IMR-90 (cell line): ENCODE measurements at regions not wholly inside any gene's neighbourhood (a gene's known extent, or its start where the extent isn't known, plus 50 kb on each side); places are given as distances from the start of the nearest gene placed in this dataset.
"Not testable (repeated sequence)": the region's sequence is repeated elsewhere in the genome, so short reads cannot be mapped to it uniquely, and the experiment has no call there.

Source experiments
- ATAC-seq: fragments of 200-7000 bp; cut with Tn5 transposase; 2 replicates; pipeline ENCODE4 v1.9.1; 2020; ENCODE audit warnings: low read depth, mild to moderate bottlenecking, moderate library complexity
- BruUV-seq: library from RNA; stranded (reverse); fragments of 400-500 nt; replicated peaks from 2 replicates; lab custom pipeline; 2021; lab: Mats Ljungman, UMichigan
- CTCF ChIA-PET: fragments of 300-600 bp; formaldehyde crosslinking; extraction: SDS; loops from one replicate; lab custom pipeline; 2021; ENCODE audit warnings: antibody characterized with exemption; lab: Yijun Ruan, JAX
- POLR2A ChIA-PET: fragments of 300-600 bp; sonication (Branson Sonifier 250); formaldehyde crosslinking; loops from one replicate; lab custom pipeline; 2022; ENCODE audit warnings: antibody characterized with exemption; ENCODE audit not compliant: unreplicated experiment; lab: Charles Lee
- DNase-seq: peaks from one replicate; pipeline ENCODE4 v3.0.0; 2013
- H2AFZ ChIP-seq: replicated peaks from 2 replicates; pipeline ENCODE3; 2013; ENCODE audit warnings: low read length, mild to moderate bottlenecking; ENCODE audit not compliant: poor library complexity
- H2AK5ac ChIP-seq: 2 replicates; pipeline ENCODE4 v1.6.1; 2013; ENCODE audit warnings: low read depth, low read length, inconsistent platforms
- H2AK9ac ChIP-seq: replicated peaks from 2 replicates; pipeline ENCODE3; 2013; ENCODE audit warnings: mild to moderate bottlenecking, low read depth, low read length, moderate library complexity; ENCODE audit not compliant: poor library complexity
- H2BK120ac ChIP-seq: 2 replicates; pipeline ENCODE4 v1.6.1; 2013; ENCODE audit warnings: low read depth, low read length, inconsistent platforms
- H2BK15ac ChIP-seq: 3 replicates; pipeline ENCODE4 v1.6.1; 2013; ENCODE audit warnings: low read depth, low read length, inconsistent platforms
- H2BK20ac ChIP-seq: 2 replicates; pipeline ENCODE4 v1.6.1; 2013; ENCODE audit warnings: low read depth, mild to moderate bottlenecking, inconsistent platforms, low read length, moderate library complexity
- H2BK5ac ChIP-seq: 2 replicates; pipeline ENCODE4 v1.6.1; 2013; ENCODE audit warnings: mild to moderate bottlenecking, low read depth, low read length, inconsistent platforms; ENCODE audit not compliant: poor library complexity, severe bottlenecking
- H3K14ac ChIP-seq: replicated peaks from 2 replicates; pipeline ENCODE4 v1.6.1; 2013; ENCODE audit warnings: low read depth, low read length, inconsistent platforms
- H3K18ac ChIP-seq: 2 replicates; pipeline ENCODE4 v1.6.1; 2013; ENCODE audit warnings: low read depth, low read length, control low read depth
- H3K23ac ChIP-seq: 2 replicates; pipeline ENCODE4 v1.6.1; 2013; ENCODE audit warnings: low read depth, low read length, inconsistent platforms
- H3K27ac ChIP-seq: 2 replicates; pipeline ENCODE4 v1.5.1; 2013; ENCODE audit warnings: mild to moderate bottlenecking, control low read depth, low read length; ENCODE audit not compliant: insufficient read depth
- H3K27me3 ChIP-seq: 2 replicates; pipeline ENCODE4 v1.6.1; 2013; ENCODE audit warnings: low read length; ENCODE audit not compliant: control insufficient read depth, insufficient read depth
- H3K36me3 ChIP-seq: 2 replicates; pipeline ENCODE4 v1.6.1; 2013; ENCODE audit warnings: low read length, mixed read lengths; ENCODE audit not compliant: control insufficient read depth, insufficient read depth
- H3K4ac ChIP-seq: 2 replicates; pipeline ENCODE4 v1.6.1; 2013; ENCODE audit warnings: low read depth, low read length, inconsistent platforms
- H3K4me1 ChIP-seq: 2 replicates; pipeline ENCODE4 v1.6.1; 2013; ENCODE audit warnings: low read length, mixed read lengths; ENCODE audit not compliant: control insufficient read depth, insufficient read depth
- H3K4me2 ChIP-seq: 2 replicates; pipeline ENCODE4 v1.6.1; 2013; ENCODE audit warnings: low read depth, mild to moderate bottlenecking, control low read depth, low read length, moderate library complexity
- H3K4me3 ChIP-seq: 2 replicates; pipeline ENCODE4 v1.5.1; 2013; ENCODE audit warnings: low read depth, mild to moderate bottlenecking, control low read depth, low read length, moderate library complexity; ENCODE audit not compliant: insufficient read depth
- H3K56ac ChIP-seq: 2 replicates; pipeline ENCODE4 v1.6.1; 2013; ENCODE audit warnings: low read length, inconsistent platforms; ENCODE audit not compliant: insufficient read depth; ENCODE audit errors: extremely low read depth
- H3K79me1 ChIP-seq, 2 experiments: 2 replicates each; pipeline ENCODE4 v1.6.1; 2013; ENCODE audit warnings: low read length in 2 of 2, inconsistent platforms in 1 of 2, low read depth in 1 of 2
- H3K9ac ChIP-seq: 2 replicates; pipeline ENCODE4 v1.6.1; 2013; ENCODE audit warnings: low read depth, low read length, control low read depth
- H3K9me1 ChIP-seq: 2 replicates; pipeline ENCODE4 v1.6.1; 2013; ENCODE audit warnings: low read length, inconsistent platforms; ENCODE audit not compliant: insufficient read depth
- H3K9me3 ChIP-seq: 2 replicates; pipeline ENCODE4 v1.6.1; 2013; ENCODE audit warnings: low read length; ENCODE audit not compliant: control insufficient read depth, insufficient read depth
- H4K20me1 ChIP-seq: 2 replicates; pipeline ENCODE4 v1.6.1; 2013; ENCODE audit warnings: low read length, inconsistent platforms; ENCODE audit not compliant: insufficient read depth
- H4K5ac ChIP-seq: 2 replicates; pipeline ENCODE4 v1.6.1; 2013; ENCODE audit warnings: mild to moderate bottlenecking, low read depth, low read length, control low read depth
- H4K8ac ChIP-seq, 2 experiments: 2 replicates each; pipeline ENCODE4 v1.6.1; 2013; ENCODE audit warnings: low read depth in 2 of 2, low read length in 2 of 2, control low read depth in 1 of 2, inconsistent platforms in 1 of 2
- H4K91ac ChIP-seq: 2 replicates; pipeline ENCODE4 v1.6.1; 2013; ENCODE audit warnings: low read depth, low read length, inconsistent platforms; ENCODE audit not compliant: insufficient read depth
- WGBS, 2 experiments: methylation state at CpG; one replicate each; pipeline versions ENCODE4 v1.1.5 to v1.1.7; 2013; ENCODE audit warnings: missing lambda C conversion rate in 2 of 2; ENCODE audit not compliant: insufficient read length in 1 of 2; ENCODE audit errors: extremely low coverage in 2 of 2; 5-methylcytosine and 5-hydroxymethylcytosine counted together
- dilution Hi-C: fragments of 300-500 bp; cut with HindIII; formaldehyde crosslinking; loops from one replicate; pipeline ENCODE4 v1.14.3; 2018; ENCODE audit warnings: low sequenced_read_pairs; ENCODE audit not compliant: unreplicated experiment
- in situ Hi-C: fragments of 300-500 bp; cut with MboI; formaldehyde crosslinking; loops from 3 replicates; pipeline ENCODE4 v1.14.3; 2019; ENCODE audit warnings: low sequenced_read_pairs, inconsistent platforms, mixed read lengths
- intact Hi-C: fragments of 100-400 bp; cut with micrococcal nuclease; formaldehyde crosslinking; loops from 2 replicates; pipeline ENCODE4 v1.10.0; 2022

DNA sequence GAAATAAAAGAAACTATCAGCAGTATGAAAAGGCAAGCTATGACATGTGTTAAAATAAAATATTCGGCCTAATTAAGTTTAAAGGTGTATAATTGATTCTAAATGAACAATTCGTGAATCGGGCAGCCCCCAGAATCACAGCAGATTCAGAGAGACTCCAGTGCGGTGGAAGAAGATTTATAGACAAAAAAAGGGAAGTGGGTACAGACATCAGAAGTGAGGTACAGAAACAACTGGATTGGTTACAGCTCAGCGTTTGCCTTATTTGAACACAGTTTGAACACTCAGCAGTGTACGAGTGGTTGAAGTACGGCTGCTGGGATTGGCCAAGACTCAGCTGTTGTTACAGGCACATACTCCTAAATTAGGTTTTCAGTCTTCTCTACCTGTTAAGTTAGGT is 113.1 kb downstream of the POU4F1 start:
- H2AK5ac ChIP-seq, H3K27ac ChIP-seq, H3K36me3 ChIP-seq, H3K9ac ChIP-seq, H2BK15ac ChIP-seq, POLR2A ChIA-PET, H4K20me1 ChIP-seq, H3K18ac ChIP-seq, intact Hi-C loops, H4K8ac ChIP-seq, H3K4me3 ChIP-seq, H2AFZ ChIP-seq, H2AK9ac ChIP-seq, H2BK120ac ChIP-seq, CTCF ChIA-PET, H3K4me1 ChIP-seq, H3K4me2 ChIP-seq, H3K56ac ChIP-seq, H4K5ac ChIP-seq, H3K9me3 ChIP-seq, H2BK5ac ChIP-seq, H2BK20ac ChIP-seq, dilution Hi-C loops, H3K79me1 ChIP-seq, ATAC-seq, DNase-seq, H3K9me1 ChIP-seq, H3K4ac ChIP-seq, H3K27me3 ChIP-seq, H3K14ac ChIP-seq, H4K91ac ChIP-seq, BruUV-seq, H3K23ac ChIP-seq, in situ Hi-C loops: not testable (repeated sequence)
- 61% methylated on average over 4 of the region's 7 CpGs; no CpG with 5 or more reads in 1 of the 2 experiments for WGBS, 2 experiments
